Brain pericyte (primary cell): ENCODE measurements at regions not wholly inside any gene's neighbourhood (a gene's known extent, or its start where the extent isn't known, plus 50 kb on each side); places are given as distances from the start of the nearest gene placed in this dataset.

Source experiments
- DNase-seq: peaks from one replicate; pipeline ENCODE4 v3.0.0-alpha.2; 2012; ENCODE audit warnings: low read depth, low spot score

DNA sequence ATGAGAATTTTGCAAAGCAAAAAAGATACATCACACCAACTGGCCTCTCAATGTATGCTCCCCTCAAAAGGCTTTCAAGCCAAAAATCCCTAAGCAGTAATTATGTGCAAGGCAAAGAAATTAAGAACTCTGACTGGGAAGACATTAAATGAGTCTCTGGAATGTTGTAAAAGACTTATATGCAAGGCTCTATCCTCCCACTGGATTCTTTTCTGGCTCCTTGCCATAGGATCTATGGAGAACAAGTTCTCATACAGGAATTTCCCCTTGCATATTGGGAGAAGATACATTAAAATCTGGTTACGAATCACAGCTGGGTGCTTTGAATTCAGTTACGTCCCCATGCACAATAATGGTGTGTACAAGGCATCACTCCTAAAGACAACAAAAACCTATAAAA lies 73.4 kb upstream of the ATL2 start:
- no peak for DNase-seq

DNA sequence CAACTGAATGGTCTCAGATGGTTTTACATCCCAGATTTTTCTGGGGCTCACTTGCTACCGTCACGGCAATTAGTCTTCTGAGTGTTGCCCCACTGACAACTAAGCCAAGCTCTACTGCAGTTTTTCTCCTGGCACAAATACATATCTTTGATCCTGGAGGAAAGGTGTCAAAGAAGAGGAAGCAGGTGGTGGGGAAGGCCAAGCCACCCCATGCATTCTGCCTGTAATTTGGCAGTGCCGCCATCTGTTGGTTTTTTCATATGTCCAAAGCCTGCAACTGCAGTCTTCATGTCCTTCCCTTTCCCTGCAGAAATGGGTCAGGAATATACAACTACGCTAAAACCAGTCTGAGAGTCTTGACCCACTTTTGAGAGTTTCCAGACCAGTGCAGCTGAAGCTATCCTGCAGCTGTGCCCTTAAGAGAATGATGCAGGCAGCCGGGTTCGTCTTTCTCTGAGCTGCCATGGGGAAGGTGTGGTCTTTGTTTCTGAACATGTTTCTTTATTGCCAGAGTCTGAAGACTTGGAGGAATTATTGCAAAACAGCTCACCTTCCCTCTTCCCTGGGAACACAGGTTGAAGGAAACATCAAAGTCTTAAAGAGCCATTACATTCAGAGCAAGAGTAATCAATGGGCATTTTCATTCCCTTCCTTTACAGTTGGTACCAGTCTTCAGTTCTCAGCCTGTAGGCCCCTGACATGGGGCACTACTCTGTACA lies 71.8 kb upstream of the ATL2 start:
- DNase-seq, result no peak

DNA sequence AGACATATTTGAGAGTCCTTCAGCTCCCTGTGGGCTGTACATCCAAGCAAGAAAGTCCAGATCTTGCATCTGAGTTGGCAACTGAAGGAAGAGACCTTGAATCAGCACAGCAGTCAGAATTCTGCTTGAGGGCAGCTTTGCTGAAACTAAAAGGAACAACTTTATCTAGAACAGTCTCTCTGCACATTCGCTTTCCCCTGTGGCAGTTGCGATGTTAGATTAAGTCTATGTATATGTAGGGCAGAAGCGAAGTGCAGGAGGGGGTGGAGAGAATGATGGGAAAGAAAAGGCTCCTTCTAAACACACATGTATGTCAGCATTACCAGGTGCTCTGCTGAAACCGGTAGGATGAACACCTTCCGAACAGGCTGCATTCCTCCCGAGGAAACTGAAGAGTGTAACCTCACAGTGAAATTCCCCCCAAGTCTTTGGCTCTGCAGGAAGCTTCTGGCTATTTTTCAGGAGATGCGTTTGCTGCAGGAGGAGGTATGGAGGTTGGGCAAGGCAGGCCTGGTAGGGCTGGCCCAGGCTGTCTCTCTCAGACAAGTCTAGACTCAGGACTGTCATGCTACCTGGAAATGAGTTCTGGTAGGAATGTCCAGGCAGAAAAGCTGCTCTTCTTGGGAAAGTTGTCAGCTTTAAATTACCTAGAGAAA lies 70.0 kb upstream of the ATL2 start:
- no peak for DNase-seq

DNA sequence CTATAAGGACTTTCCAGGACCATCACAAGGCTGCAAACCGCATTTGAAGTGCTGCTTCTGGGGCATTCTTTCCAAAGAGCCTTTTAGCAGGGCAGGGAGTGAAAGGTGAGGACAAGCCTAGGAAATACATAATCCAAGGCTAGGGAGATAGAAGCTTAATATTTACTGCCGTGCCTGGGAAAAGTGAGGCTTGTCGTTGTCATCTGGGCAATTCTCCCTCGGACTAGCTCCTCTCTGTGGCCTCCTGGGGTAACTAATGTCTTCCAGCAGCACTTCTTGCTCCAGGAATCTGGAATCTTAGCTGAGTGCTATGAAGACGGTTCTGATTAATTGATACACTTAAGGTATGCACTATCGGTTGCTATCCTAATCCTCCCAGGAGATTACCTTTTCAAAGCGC lies 69.3 kb upstream of the ATL2 start:
- no peak for DNase-seq

DNA sequence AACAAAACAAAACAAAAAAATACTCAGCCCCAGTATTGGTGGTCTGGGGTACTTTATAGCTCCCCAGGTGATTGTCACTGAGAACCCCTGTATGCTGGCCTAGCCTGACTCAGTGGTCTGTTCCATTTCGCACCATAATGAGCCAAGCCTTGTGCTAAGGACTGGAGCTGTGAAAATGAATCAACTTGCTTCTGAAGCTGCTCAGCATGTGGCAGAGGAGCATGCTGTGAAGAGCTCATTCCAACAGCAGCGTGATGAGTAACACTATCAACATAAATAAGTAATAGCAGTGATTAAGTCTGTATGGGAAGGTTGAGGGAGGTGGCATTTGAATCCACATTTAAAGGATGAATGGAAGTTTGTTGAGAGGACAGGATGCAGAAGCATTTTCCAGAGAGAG lies 67.2 kb upstream of the ATL2 start:
- no peak for DNase-seq

DNA sequence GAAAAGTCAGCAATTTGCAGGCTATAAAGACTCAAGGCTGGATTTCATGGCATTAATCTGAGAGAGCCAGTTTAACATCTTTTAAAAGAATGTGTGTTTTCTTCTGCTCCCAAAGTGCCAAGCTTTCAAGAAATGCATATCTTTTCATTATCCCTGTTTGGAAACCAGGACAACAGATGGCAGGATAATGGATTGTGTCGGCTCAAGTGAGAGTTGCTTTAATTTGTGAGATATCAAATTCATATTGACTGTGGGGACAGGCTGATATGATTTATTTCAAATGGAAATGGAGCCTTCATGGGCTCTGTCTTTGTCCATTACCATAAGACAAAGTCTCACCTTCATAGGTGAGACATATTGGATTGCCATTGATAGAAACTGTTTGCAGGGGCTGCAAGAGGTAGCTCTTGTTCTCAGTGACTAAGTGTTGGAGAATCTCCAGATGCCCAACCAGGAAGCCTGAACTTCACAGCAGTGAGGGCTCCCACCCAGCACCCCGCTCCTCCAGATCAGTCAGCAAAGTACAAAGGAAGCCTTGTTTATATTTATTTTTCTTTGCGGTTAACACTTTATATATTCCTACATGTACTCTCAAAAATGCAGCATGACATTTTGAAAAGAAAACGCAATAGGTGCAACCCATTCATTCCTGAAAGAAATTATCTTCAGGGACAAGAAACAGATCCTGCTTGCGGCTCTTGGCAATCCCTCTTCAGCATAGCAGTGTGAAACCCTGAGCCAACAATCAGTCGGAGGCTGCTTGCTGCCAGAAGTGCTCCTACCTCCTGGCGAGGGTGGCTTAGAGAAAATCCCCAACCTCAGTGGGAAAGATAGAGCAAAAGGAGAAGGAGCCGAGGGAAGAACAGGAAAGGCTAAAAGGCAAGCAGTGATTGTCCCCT lies 65.8 kb upstream of the ATL2 start:
- peak; percentile 70 for DNase-seq

DNA sequence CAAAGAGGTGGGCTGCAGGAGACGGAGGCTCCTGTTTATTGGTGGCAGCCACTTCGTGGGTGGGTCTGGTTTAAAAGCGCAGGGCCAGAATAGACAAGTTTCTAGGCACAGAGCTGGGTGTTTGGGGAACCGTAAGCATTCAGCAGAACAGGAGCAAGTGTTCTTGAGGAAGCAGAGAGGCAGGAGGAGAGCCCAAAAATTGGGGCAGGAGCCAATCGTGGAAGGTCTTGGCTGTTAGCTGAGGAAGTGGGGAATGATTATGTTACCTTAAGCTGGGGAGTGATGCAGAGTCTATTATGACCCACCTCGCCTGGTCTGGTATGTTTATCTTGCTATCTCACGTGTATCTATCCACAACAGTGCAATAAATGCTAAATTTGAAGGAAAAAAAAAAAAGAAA lies 64.3 kb upstream of the ATL2 start:
- no peak for DNase-seq

DNA sequence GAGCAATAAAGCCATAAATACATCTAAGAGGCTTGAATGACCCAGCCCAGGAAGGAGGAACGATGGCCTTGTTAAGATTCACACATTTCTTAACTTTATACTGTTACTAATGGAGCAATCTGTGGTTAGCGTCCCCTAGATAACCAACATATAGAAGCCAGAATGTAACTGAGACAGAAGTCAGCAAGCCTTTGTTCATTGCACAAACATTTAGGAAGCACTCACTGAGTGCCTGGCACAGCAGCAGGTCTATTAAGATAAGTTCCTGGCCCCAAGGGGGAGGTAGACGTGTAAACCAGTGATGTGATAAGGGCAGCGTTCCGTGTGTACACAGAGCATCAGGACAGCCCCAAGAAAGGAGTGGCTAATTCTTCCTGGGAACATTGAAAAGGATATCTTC lies 63.6 kb upstream of the ATL2 start:
- DNase-seq, result no peak

DNA sequence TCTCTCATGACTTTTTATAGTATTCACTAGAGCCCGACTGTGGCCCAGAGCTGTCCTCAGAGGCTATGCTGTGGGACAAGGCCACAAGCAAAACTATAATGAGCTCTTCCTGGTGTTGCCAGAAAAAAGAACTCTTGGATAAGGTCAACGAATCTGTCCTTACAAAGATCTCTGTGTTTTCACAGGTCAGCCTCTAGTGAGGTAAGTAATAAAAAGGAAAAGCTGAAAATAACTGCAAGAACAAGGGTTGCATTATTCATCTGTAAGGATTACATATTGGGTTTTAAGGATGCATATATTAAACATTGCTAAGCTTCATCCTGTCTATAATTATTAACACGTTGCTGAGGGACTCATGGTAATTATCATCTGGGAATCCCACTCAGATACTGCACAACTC lies 62.8 kb upstream of the ATL2 start:
- DNase-seq, result no peak

DNA sequence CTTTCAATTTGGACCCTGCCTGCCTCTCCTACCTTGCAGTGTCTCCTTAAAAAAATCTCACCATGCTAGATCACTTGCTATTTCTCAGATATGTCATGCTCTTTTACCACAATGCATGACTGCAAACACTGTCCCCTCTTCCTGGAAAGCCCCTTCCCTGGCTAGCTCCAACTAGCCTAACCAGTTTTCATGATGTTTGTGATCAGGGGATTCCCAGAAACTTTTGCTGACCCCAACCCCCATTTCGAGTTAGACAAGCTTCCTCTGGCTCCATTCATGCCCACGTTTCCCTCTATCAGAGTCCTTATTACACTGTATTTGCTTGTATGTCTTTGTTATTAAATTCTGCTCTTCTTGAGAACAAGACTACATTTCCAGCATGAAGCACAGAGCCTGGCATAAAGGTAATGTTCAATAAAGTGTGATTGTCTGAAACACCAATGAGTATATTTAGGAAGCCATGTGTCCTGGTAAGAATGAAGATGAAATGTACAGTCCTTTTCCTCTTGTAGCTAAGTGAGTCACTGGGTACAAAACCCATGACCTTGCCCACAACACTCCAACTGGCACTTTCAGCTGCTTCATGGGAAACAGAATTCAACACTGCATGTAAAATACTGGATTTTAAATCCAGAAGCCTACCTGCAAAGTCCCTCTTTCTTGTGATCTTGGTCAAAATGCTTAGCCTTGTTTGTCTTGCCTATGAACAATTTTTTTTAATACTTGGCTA lies 62.0 kb upstream of the ATL2 start:
- no peak for DNase-seq

DNA sequence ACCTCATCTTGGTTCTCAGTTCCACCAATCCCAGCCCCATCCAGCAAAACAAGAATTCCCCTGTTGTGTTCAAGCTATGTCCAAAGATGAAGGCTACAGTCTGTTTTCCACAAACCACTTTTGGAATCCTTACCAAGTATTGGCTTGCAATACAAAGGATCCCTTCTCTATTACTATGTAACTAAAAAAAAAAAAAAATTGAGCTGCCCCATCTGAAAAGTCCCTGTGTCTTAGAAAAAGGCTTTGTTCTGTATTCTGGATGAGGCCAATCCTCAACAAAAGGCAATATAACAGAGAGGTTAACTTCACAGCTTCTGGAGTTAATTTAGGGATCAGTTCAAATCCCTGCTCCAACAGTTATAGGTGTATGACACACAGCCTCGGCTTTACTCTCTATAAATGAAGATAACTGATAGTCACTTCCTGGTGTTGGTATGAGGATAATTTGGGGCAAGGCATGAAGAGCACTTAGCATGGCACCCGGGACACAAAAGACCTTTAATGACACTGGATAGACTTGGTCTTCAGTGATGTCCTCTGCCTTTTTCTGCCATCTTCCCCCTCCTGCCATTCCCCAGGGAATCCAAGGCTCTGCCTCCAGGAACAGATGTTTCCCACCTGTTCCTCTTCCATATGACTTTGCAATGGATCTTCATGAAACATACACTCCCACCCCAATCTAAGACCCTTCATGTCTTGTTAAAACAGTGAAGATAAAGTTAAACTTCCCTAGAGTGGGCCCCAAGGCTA lies 61.2 kb upstream of the ATL2 start:
- no peak for DNase-seq

DNA sequence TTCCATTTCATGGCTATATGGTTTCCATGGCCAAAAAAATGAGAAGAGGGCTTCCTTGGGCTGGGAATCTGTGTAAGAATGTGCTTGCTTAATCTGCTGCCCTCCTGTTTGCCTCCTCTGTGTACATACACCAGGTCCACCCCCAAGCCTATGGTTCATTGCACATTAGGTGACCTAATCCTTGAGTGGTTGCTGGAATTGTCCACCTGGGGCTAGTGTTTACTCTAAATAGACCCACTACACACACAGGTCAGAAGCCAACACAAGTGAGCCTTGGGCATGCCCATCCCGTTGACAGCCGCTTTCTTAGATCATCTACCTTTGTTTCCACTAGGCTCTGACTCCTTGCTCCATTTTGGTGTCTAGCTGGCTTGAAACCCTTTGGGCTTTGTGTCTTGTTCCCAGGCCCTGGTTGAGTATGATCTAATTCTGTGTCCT lies 59.2 kb upstream of the ATL2 start:
- no peak for DNase-seq

DNA sequence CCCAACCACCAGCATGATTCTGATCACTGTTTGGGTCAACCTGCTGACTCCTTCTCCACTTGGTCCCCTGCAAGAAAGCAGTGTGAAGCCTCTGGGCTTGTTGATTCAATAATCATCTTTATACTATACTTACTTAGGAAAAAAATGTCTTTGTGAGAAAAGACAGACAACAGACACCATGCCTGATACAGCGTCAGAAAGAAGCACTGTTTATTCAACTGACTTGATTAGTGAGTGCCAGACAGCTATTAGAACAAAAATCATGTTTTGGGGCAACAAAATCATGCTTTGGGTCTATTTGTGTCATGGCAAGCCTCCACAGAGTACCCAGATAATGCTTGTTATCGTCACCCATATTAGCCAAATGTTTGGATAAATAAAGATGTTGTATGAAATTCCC lies 58.7 kb upstream of the ATL2 start:
- DNase-seq, result no peak

DNA sequence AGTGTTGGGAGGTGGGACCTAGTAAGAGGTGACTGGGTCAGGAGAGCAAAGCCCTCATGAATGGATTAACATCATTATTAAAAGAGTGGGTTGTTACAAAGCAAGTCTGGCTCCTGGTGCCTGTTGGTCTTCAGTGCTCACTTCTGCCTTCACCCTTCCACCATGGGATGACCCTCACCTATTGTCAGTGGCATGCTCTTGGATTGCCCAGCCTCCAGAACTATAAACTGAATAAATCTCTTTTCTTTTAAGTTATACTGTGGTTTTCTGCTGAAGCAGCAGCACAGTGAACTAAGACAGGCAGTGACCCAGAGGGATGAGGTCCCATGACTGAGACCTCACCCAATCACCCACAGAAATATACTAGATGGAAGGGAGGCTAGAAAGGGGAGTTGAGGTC lies 57.5 kb upstream of the ATL2 start:
- DNase-seq, result no peak

DNA sequence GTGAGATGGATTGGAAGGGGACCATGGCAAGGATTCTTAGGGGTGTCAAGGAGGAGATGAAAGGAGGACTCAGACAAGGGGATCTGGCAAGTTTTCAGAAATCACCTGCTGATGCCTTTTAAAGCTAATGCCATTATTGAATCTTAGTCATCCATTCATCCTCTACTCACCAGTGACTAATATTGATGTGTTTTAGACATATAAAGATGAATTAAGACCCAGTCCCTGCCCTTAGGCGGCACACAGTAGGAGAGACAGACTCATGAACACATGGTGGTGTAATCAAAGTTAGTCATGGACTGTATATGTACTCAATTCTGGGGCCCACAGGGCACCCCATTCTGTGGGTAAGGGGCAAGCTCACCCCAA lies 56.5 kb upstream of the ATL2 start:
- no peak for DNase-seq

DNA sequence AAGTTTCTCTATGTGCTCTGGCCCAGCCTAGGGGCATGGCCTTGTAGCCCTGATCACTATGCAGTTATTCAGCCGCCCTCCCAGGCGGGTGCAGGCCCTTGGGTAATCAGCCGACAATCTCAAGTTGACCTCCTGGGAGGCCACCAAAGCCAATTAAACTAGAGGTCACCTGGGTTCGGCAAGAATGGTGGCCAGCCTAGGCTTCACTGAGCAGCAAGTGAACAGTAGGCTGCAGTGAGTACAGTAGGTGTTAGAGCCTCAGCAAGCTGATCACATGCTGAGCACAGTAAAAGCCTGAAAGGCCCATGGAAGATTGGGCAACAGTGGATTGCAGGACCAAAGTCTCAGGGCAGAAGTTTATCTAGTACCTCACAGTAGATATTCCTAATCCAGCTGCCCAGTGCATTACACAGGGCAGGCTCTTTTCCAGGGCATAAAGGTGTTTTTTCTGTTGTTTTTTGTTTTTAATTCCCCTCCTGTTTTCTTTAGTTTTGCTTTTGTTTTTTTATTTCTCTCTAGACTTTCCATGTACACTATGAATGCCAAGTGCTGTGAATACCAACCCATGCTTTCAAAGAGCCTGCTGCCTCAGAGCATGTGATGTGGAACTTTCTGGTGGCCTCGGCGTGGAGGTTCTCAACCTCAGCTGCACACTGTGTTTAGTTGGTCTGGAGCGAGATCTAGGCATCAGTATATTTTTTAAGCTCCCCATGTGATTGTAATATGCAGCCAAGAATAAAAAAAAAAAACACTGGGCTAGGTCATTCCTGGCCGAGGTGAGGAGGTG lies 55.9 kb upstream of the ATL2 start:
- no peak for DNase-seq

DNA sequence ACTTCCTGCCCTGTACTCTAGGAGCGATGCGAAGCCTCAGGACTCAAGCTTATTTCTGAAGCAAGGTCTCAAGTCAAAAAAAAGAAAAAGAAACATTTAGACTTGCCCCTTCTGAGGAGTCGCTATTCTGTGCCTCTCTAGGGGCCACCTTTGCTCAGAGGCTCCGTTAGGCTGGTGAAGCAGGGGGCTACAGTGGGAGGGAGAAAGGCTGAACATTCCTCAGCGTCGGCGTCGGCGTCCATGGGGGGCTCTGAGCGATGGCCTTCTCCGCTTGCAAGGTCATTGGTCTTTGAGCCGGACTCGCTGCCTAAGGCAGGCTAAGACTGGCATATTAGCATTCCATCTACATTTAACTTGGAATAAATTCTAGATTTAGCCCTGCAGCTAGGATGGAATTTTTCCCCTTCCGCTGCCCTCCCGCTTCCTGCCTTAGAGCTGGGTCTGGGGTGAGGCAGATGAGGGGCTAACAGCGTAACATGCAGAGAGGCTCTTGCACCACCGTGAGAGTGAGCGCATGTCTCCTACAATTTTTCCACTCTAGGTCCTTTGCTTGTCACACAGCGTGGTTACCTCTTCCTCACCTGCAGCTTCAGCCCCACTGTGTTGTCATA lies 53.6 kb upstream of the ATL2 start:
- no peak for DNase-seq

DNA sequence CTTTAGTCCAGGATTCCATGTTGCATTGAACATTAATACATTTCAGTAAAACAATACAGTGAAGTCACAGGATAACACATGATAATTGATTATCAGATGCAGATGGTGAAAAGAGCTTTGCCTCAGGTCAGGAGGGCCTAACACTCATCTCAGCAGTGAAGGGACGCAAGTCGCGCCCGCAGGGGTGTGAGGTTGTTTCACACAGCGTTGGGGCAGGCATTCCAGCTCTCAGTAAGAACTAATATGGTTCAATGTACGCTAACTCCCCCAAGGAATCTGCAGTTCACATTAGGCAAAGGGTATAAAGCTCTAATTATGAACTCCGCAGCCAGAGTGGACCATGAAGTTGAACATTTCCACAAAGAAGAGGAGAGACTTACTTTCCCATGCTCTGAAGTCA lies 53.1 kb upstream of the ATL2 start:
- DNase-seq, result no peak

DNA sequence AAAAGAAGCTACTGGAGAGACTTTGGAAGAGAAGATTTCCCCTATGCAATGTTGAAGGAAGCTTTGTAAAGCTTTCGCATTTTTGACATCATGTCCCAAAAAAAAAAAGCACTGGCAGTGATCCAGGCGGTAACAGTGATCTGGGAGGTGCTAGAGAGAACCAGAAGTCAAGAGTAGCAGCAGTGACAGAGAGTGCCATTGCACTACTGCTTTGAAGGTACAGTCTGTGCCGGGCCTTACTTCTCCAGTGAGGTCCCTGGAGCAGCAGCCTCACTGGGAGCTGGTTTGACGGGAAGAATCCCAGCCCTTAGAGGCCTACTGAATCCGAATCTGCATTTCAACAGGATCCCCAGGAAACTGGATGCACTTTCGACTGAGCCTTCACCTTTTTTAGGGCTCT lies 50.9 kb upstream of the ATL2 start:
- no peak for DNase-seq

DNA sequence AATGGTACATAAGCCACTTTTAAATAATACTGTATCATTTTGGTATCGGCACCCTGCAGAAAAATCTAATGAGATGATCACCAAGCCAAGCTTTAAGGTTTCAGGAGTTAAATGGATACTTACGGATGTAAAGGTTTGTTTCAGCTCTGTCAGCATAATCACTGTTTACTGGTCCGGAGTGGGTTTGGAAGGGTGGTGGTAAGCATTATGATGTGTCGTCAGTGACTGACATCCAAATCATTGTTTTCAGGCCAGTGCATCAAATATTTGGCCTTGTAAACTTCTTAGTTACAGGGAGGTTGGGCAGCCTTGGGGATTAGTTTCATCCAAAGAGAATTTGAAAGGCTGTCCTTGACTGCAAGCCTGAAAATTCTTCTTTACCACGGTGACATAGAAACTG lies 50.0 kb upstream of the ATL2 start:
- DNase-seq, result no peak
